NOMO-1 (cell line): ENCODE measurements at regions not wholly inside any gene's neighbourhood (a gene's known extent, or its start where the extent isn't known, plus 50 kb on each side); places are given as distances from the start of the nearest gene placed in this dataset.
"Not testable (repeated sequence)": the region's sequence is repeated elsewhere in the genome, so short reads cannot be mapped to it uniquely, and the experiment has no call there.

Source experiments
- DNase-seq, 2 experiments: peaks; one replicate each; lab custom pipeline; 2025; ENCODE audit not compliant: unreplicated experiment in 2 of 2; lab: John Stamatoyannopoulos, UW

GRCh38 chr2:66632882-66633281, 198.0 kb downstream of the MEIS1 start:
- not testable (repeated sequence) for DNase-seq

GRCh38 chr2:66633631-66634030, 198.7 kb downstream of the MEIS1 start:
- no peak for DNase-seq

- no peak for DNase-seq
These were observed 199.9 kb downstream of the MEIS1 start for GRCh38 chr2:66634784-66635183.

- DNase-seq, result no peak
These were observed 206.8 kb downstream of the MEIS1 start for GRCh38 chr2:66641685-66642084.

- not testable (repeated sequence) for DNase-seq
These were observed 213.2 kb downstream of the MEIS1 start for GRCh38 chr2:66648081-66648480.

GRCh38 chr2:66649006-66649405, 214.1 kb downstream of the MEIS1 start:
- no peak for DNase-seq

- DNase-seq, result no peak
These were observed 216.4 kb downstream of the MEIS1 start for GRCh38 chr2:66651295-66651694.

GRCh38 chr2:66660804-66661203, 225.9 kb downstream of the MEIS1 start:
- DNase-seq, result no peak

GRCh38 chr2:66661253-66662173, 226.6 kb downstream of the MEIS1 start:
- no peak for DNase-seq

GRCh38 chr2:66665124-66665984, 230.4 kb downstream of the MEIS1 start:
- no peak for DNase-seq

GRCh38 chr2:66667301-66667700, 232.4 kb downstream of the MEIS1 start:
- DNase-seq, result no peak

GRCh38 chr2:66673286-66673685, 238.4 kb downstream of the MEIS1 start:
- DNase-seq, result no peak

GRCh38 chr2:66674087-66674486, 239.2 kb downstream of the MEIS1 start:
- DNase-seq, result no peak

GRCh38 chr2:66675591-66675990, 240.7 kb downstream of the MEIS1 start:
- no peak for DNase-seq

GRCh38 chr2:66679442-66679841, 244.5 kb downstream of the MEIS1 start:
- no peak for DNase-seq

GRCh38 chr2:66682476-66682875, 247.6 kb downstream of the MEIS1 start:
- DNase-seq, result no peak

- DNase-seq, result no peak
These were observed 248.1 kb downstream of the MEIS1 start for GRCh38 chr2:66683064-66683463.

GRCh38 chr2:66683599-66683998, 248.7 kb downstream of the MEIS1 start:
- no peak for DNase-seq

GRCh38 chr2:66684289-66684688, 249.4 kb downstream of the MEIS1 start:
- no peak for DNase-seq

- DNase-seq, result no peak
These were observed 251.8 kb downstream of the MEIS1 start for GRCh38 chr2:66686755-66687154.

- no peak for DNase-seq
These were observed 254.0 kb downstream of the MEIS1 start for GRCh38 chr2:66688951-66689350.
